PC-3 (cell line): ENCODE measurements at regions not wholly inside any gene's neighbourhood (a gene's known extent, or its start where the extent isn't known, plus 50 kb on each side); places are given as distances from the start of the nearest gene placed in this dataset.

ENCODE experiments used
- ATAC-seq: fragments of 200-7000 bp; cut with Tn5 transposase; 2 replicates; pipeline ENCODE4 v1.9.1; 2020; ENCODE audit warnings: mild to moderate bottlenecking, moderate library complexity
- BruUV-seq: library from RNA; stranded (reverse); fragments of 400-500 nt; replicated peaks from 2 replicates; lab custom pipeline; 2021; lab: Mats Ljungman, UMichigan
- CTCF ChIA-PET: fragments of 300-600 bp; sonication (Branson Sonifier 250); formaldehyde crosslinking; loops from one replicate; lab custom pipeline; 2022; ENCODE audit warnings: antibody characterized with exemption; lab: Charles Lee
- POLR2A ChIA-PET: fragments of 300-600 bp; sonication (Branson Sonifier 250); formaldehyde crosslinking; loops from one replicate; lab custom pipeline; 2022; ENCODE audit warnings: antibody characterized with exemption; ENCODE audit not compliant: unreplicated experiment; lab: Charles Lee
- DNase-seq: peaks from one replicate; pipeline ENCODE4 v3.0.0-alpha.2; 2015
- H2AFZ ChIP-seq: fragments of 300-600 bp; sonication (generic); 2 replicates; pipeline ENCODE4 v1.6.0; 2016; ENCODE audit warnings: antibody characterized with exemption, low read length
- H3F3A ChIP-seq: fragments of 300-600 bp; sonication (generic); one replicate; pipeline ENCODE4 v1.6.0; 2017; ENCODE audit warnings: antibody characterized with exemption, low read length, control low read depth, mild to moderate bottlenecking; ENCODE audit not compliant: unreplicated experiment
- H3K27ac ChIP-seq: fragments of 300-600 bp; sonication (generic); 2 replicates; pipeline ENCODE4 v1.5.1; 2016; ENCODE audit warnings: mild to moderate bottlenecking, low read length
- H3K27me3 ChIP-seq: fragments of 300-600 bp; sonication (generic); 2 replicates; pipeline ENCODE4 v1.6.1; 2016; ENCODE audit warnings: low read length, mixed read lengths
- H3K36me3 ChIP-seq: fragments of 300-600 bp; sonication (generic); 2 replicates; pipeline ENCODE4 v1.6.1; 2016; ENCODE audit warnings: low read depth, mixed run types, low read length, mixed read lengths
- H3K4me1 ChIP-seq: fragments of 300-600 bp; sonication (generic); 2 replicates; pipeline ENCODE4 v1.5.1; 2016; ENCODE audit warnings: low read length; ENCODE audit not compliant: insufficient read depth
- H3K4me2 ChIP-seq: fragments of 300-600 bp; sonication (generic); 2 replicates; pipeline ENCODE4 v1.6.0; 2016; ENCODE audit warnings: low read length
- H3K4me3 ChIP-seq: fragments of 300-600 bp; sonication (generic); 2 replicates; pipeline ENCODE4 v1.5.1; 2016; ENCODE audit warnings: mild to moderate bottlenecking, low read length, mixed read lengths
- H3K79me2 ChIP-seq: fragments of 300-600 bp; sonication (generic); 2 replicates; pipeline ENCODE4 v1.6.1; 2017; ENCODE audit warnings: low read length, mixed read lengths
- H3K9ac ChIP-seq: fragments of 300-600 bp; sonication (generic); 2 replicates; pipeline ENCODE4 v1.6.0; 2016; ENCODE audit warnings: mild to moderate bottlenecking, low read length
- H3K9me2 ChIP-seq: fragments of 300-600 bp; sonication (generic); replicated peaks from 2 replicates; pipeline ENCODE4 v1.6.1; 2016; ENCODE audit warnings: mixed run types, low read length, mixed read lengths
- H3K9me3 ChIP-seq: fragments of 300-600 bp; sonication (generic); 2 replicates; pipeline ENCODE4 v1.6.1; 2016; ENCODE audit warnings: low read length, mixed read lengths
- H4K20me1 ChIP-seq: fragments of 300-600 bp; sonication (generic); 2 replicates; pipeline ENCODE4 v1.6.1; 2016; ENCODE audit warnings: low read length, mixed read lengths
- CTCF ChIP-seq: fragments of 300-600 bp; sonication (generic); conservative IDR thresholded peaks from 2 replicates; pipeline ENCODE4 v1.5.1; 2017; ENCODE audit warnings: antibody characterized with exemption, low read depth, mild to moderate bottlenecking, low read length
- EZH2 ChIP-seq: fragments of 300-600 bp; sonication (generic); IDR thresholded peaks from one replicate; pipeline ENCODE4 v1.6.1; 2017; ENCODE audit warnings: antibody characterized with exemption, mild to moderate bottlenecking, low read length; ENCODE audit not compliant: unreplicated experiment
- EZH2phosphoT487 ChIP-seq: fragments of 300-600 bp; sonication (generic); IDR thresholded peaks from 2 replicates; pipeline ENCODE4 v1.6.1; 2018; ENCODE audit warnings: mild to moderate bottlenecking, antibody characterized with exemption, low read length, borderline replicate concordance
- intact Hi-C: fragments of 100-400 bp; cut with micrococcal nuclease; formaldehyde crosslinking; loops from 2 replicates; pipeline ENCODE4 v1.9.0; 2023

DNA sequence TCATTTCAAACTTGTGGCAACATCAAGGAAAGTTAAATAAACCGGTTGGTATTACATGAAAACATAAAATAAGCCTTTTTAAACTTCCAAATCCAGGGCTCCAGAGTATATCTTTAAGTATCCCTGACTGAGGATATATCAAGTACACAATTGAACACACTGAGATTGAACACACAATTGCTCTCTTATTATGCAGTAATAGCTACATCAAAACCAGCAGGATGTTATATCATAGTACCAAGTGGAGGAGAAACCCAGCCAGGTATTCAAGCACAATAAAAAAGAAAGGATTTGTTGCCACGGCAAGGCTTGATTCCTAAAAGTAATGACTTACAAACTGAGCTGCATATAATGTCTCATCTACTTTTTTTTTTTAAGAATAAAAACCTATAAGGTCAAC is 605.8 kb downstream of the SPOCK3 start:
- Histone ChIP-seq H3K9me3 (no peaks in the 10 kb centered on the region), H3K27me3 (no peaks in the 10 kb centered on the region), H3F3A (no peaks in the 10 kb centered on the region), H3K4me2 (no peak overlapping the region), H3K4me3 (no peak overlapping the region), H2AFZ (no peak overlapping the region), H3K79me2 (no peaks in the 10 kb centered on the region), H3K9ac (no peak overlapping the region), H3K9me2 (no peaks in the 10 kb centered on the region), H3K36me3 (no peaks in the 10 kb centered on the region), H3K27ac (no peak overlapping the region), H4K20me1 (no peaks in the 10 kb centered on the region), H3K4me1 (no peaks in the 10 kb centered on the region)
- ATAC-seq (no peak), DNase-seq (no peak)
- TF ChIP-seq EZH2phosphoT487 (no peak), EZH2 (no peak), CTCF (no peak)
- BruUV-seq, result no TSS peak
- intact Hi-C loops, result no loop called here
- ChIA-PET POLR2A (no interaction called here), CTCF (no interaction called here)

DNA sequence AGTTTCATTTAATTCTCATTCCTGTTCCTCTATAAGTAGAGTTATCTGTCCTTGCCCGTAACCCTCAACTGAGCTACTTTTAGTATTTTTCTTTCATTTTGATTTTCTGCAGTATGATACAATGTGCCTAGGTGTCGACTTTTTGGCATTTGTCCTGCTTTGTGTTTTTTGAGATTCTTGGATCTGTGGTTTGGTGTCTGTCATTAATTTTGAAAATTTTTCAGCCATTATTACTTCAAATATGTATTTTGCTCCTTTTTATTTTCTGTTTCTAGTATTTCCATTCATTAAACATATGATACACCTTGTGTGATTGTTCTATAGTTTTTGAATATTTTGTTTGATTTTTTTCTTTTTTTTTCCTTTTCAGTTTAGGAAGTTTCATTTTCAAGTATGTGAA is 598.9 kb downstream of the SPOCK3 start:
- Histone ChIP-seq H3K36me3 (no peaks in the 10 kb centered on the region), H3K4me2 (no peak overlapping the region), H3K27me3 (no peaks in the 10 kb centered on the region), H3K9ac (no peak overlapping the region), H3K9me2 (no peaks in the 10 kb centered on the region), H3K9me3 (no peaks in the 10 kb centered on the region), H4K20me1 (no peaks in the 10 kb centered on the region), H3K4me1 (no peaks in the 10 kb centered on the region), H3K4me3 (no peak overlapping the region), H3F3A (no peaks in the 10 kb centered on the region), H2AFZ (no peak overlapping the region), H3K27ac (no peak overlapping the region), H3K79me2 (no peaks in the 10 kb centered on the region)
- intact Hi-C loops, result no loop called here
- ChIA-PET CTCF (no interaction called here), POLR2A (no interaction called here)
- no peak for TF ChIP-seq EZH2
- no peak for TF ChIP-seq EZH2phosphoT487
- no peak for TF ChIP-seq CTCF
- BruUV-seq, result no TSS peak
- ATAC-seq (no peak), DNase-seq (no peak)

DNA sequence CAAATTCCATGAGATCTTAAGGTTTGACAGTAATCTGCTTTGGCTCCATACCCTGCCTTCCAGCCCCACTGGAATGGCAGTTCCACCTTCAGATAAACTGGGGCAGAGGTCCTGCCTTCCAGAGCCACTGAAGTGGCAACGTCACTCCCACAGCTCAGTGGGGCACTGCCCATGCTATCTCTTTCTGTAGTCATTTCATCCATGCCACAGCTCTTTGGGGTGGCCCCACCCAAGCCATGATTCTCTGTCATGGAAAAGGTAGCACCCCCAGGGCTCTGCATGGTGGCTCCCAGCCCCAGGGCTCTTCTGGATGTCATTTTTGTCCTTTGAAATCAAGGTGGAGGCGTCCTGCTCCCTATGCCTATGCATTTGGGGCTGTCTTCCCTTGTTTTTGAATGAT is 596.5 kb downstream of the SPOCK3 start:
- Histone ChIP-seq H3K27me3 (no peaks in the 10 kb centered on the region), H3K9me3 (no peaks in the 10 kb centered on the region), H3K36me3 (no peaks in the 10 kb centered on the region), H3F3A (no peaks in the 10 kb centered on the region), H3K4me2 (no peak overlapping the region), H3K79me2 (no peaks in the 10 kb centered on the region), H3K9ac (no peak overlapping the region), H2AFZ (no peak overlapping the region), H4K20me1 (no peaks in the 10 kb centered on the region), H3K9me2 (no peaks in the 10 kb centered on the region), H3K27ac (no peak overlapping the region), H3K4me3 (no peak overlapping the region), H3K4me1 (no peaks in the 10 kb centered on the region)
- intact Hi-C loops, result no loop called here
- ATAC-seq (no peak), DNase-seq (no peak)
- no TSS peak for BruUV-seq
- TF ChIP-seq CTCF (no peak), EZH2 (no peak), EZH2phosphoT487 (no peak)
- CTCF ChIA-PET, result no interaction called here
- POLR2A ChIA-PET, result no interaction called here
